MCF 10A (cell line): ENCODE measurements at regions not wholly inside any gene's neighbourhood (a gene's known extent, or its start where the extent isn't known, plus 50 kb on each side); places are given as distances from the start of the nearest gene placed in this dataset.

Source experiments
- BruUV-seq: library from RNA; stranded (reverse); fragments of 400-500 nt; replicated peaks from 2 replicates; lab custom pipeline; 2021; lab: Mats Ljungman, UMichigan
- CTCF ChIA-PET: fragments of 300-600 bp; sonication (Branson Sonifier 250); formaldehyde crosslinking; extraction: SDS; loops from one replicate; lab custom pipeline; 2021; ENCODE audit warnings: antibody characterized with exemption, inconsistent platforms; lab: Yijun Ruan, JAX
- POLR2A ChIA-PET: fragments of 300-600, 350-650 bp; sonication (Branson Sonifier 250); formaldehyde crosslinking; extraction: SDS; loops from one replicate; lab custom pipeline; 2020; ENCODE audit warnings: antibody characterized with exemption, inconsistent platforms; lab: Yijun Ruan, JAX
- DNase-seq: peaks from one replicate; pipeline ENCODE4 v3.0.0-alpha.2; 2018; ENCODE audit not compliant: unreplicated experiment
- H3K27ac Mint-ChIP-seq: one replicate; pipeline ENCODE4 v1.8.0; 2022; ENCODE audit warnings: mild to moderate bottlenecking, low read depth, mixed read lengths; ENCODE audit not compliant: unreplicated experiment
- H3K27me3 Mint-ChIP-seq: one replicate; pipeline ENCODE4 v1.8.0; 2022; ENCODE audit warnings: mixed read lengths; ENCODE audit not compliant: insufficient read depth, unreplicated experiment
- H3K36me3 Mint-ChIP-seq: one replicate; pipeline ENCODE4 v1.8.0; 2022; ENCODE audit warnings: mild to moderate bottlenecking, moderate library complexity, mixed read lengths; ENCODE audit not compliant: insufficient read depth, unreplicated experiment
- H3K4me1 Mint-ChIP-seq: one replicate; pipeline ENCODE4 v1.8.0; 2022; ENCODE audit warnings: mixed read lengths; ENCODE audit not compliant: insufficient read depth, unreplicated experiment
- H3K4me3 Mint-ChIP-seq: one replicate; pipeline ENCODE4 v1.8.0; 2022; ENCODE audit warnings: mild to moderate bottlenecking, moderate library complexity, mixed read lengths; ENCODE audit not compliant: unreplicated experiment
- H3K9me3 Mint-ChIP-seq: one replicate; pipeline ENCODE4 v1.8.0; 2022; ENCODE audit warnings: mixed read lengths; ENCODE audit not compliant: unreplicated experiment
- intact Hi-C: fragments of 100-400 bp; cut with micrococcal nuclease; formaldehyde crosslinking; loops from 2 replicates; pipeline ENCODE4 v1.14.1; 2022
- TF ChIP-seq, protein P1 (sequence below): fragments of 200-600 bp; IDR thresholded peaks from one replicate; pipeline ENCODE4 v1.8.0; 2022; ENCODE audit warnings: antibody characterized with exemption, mild to moderate bottlenecking; ENCODE audit not compliant: unreplicated experiment

DNA sequence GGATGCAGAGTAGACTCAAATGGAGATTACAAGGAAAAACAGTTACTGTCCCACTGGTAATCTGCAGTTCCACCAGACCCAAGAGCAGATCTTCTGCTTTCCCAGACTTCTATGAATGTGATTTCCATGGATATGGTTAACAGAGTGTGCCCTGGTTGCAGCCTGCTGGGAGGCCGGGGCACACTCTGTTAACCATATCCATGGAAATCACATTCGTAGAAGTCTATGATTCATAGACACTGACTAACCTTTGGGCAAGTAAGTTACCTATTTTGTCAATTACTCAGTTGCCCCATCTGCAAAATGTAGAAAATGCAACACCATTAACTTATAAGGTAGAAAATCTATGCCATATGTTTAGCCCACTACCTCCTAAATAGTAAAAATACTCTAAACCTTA is 443.1 kb upstream of the PITX2 start:
- H3K4me1 Mint-ChIP-seq, result no peaks in the 10 kb centered on the region
- no peaks in the 10 kb centered on the region for H3K27me3 Mint-ChIP-seq
- BruUV-seq, result no TSS peak
- no peaks in the 10 kb centered on the region for H3K9me3 Mint-ChIP-seq
- no peak overlapping the region for H3K27ac Mint-ChIP-seq
- ChIA-PET CTCF (interaction anchor here (0.8 kb wide), 1 partner anchor 38 kb away, joined by 3 read pairs; no protein-coding TSS in a partner anchor), POLR2A (no interaction called here)
- intact Hi-C loops, result no loop called here
- no peak overlapping the region for H3K4me3 Mint-ChIP-seq
- H3K36me3 Mint-ChIP-seq, result no peaks in the 10 kb centered on the region
- peak; percentile 19 for DNase-seq
- TF ChIP-seq, protein P1, sequence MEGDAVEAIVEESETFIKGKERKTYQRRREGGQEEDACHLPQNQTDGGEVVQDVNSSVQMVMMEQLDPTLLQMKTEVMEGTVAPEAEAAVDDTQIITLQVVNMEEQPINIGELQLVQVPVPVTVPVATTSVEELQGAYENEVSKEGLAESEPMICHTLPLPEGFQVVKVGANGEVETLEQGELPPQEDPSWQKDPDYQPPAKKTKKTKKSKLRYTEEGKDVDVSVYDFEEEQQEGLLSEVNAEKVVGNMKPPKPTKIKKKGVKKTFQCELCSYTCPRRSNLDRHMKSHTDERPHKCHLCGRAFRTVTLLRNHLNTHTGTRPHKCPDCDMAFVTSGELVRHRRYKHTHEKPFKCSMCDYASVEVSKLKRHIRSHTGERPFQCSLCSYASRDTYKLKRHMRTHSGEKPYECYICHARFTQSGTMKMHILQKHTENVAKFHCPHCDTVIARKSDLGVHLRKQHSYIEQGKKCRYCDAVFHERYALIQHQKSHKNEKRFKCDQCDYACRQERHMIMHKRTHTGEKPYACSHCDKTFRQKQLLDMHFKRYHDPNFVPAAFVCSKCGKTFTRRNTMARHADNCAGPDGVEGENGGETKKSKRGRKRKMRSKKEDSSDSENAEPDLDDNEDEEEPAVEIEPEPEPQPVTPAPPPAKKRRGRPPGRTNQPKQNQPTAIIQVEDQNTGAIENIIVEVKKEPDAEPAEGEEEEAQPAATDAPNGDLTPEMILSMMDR, result no peak

DNA sequence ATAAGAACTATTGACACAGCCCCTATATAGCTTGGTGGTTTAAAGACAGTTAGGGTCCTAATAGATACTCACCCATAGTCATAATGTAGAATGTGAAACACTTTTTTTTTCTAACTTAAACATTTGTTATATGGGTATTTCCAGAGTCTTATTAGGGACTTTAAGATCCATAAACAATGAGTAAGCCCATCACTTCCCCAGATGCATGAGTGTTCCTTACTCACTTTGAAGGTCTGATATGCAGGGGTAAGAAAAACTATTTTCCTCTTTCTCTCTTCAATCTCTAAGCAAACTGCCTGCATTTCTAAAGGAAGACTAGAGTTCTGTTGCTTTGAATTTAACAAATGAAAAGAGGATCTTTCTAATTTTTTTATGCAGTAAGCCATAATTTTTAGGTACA is 443.6 kb upstream of the PITX2 start:
- no TSS peak for BruUV-seq

DNA sequence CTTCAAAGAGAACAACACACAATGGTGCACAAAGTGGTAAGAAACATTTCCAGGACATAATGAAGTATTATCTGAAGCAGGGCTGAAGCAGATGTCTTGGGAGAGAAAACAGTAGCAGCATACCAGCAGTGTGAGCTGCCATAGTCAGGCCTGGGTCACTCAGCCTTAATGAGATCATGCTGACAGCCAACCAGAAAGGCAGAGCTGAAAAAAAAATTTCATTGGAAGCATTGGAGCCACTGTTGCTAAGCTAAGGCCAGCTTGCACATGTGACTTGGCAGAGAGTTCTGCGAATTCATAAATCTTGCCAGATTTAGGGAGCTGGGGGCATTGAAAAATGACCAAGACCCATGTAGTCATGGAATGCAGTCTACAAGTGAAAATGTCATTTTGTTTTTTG is 444.0 kb upstream of the PITX2 start:
- intact Hi-C loops, result no loop called here
- POLR2A ChIA-PET, result no interaction called here
- Mint-ChIP-seq H3K27ac (no peak overlapping the region), H3K9me3 (no peaks in the 10 kb centered on the region), H3K27me3 (no peaks in the 10 kb centered on the region), H3K4me1 (no peaks in the 10 kb centered on the region), H3K4me3 (no peak overlapping the region), H3K36me3 (no peaks in the 10 kb centered on the region)
- CTCF ChIA-PET, result interaction anchor here (0.5 to 0.8 kb wide), 2 partner anchors 22 to 39 kb away, joined by 3 read pairs; no protein-coding TSS in a partner anchor
- BruUV-seq, result no TSS peak
- no peak for DNase-seq
- TF ChIP-seq, protein P1, result no peak

More for the DNA sequence above, 443.6 kb upstream of the PITX2 start:
- Mint-ChIP-seq H3K36me3 (no peaks in the 10 kb centered on the region), H3K4me3 (no peak overlapping the region), H3K27ac (no peak overlapping the region), H3K9me3 (no peaks in the 10 kb centered on the region), H3K27me3 (no peaks in the 10 kb centered on the region), H3K4me1 (no peaks in the 10 kb centered on the region)
- TF ChIP-seq, protein P1, result no peak
- DNase-seq, result peak; percentile 2
- intact Hi-C loops, result no loop called here
- ChIA-PET POLR2A (no interaction called here), CTCF (interaction anchor here (0.8 kb wide), 1 partner anchor 39 kb away, joined by 3 read pairs; no protein-coding TSS in a partner anchor)

DNA sequence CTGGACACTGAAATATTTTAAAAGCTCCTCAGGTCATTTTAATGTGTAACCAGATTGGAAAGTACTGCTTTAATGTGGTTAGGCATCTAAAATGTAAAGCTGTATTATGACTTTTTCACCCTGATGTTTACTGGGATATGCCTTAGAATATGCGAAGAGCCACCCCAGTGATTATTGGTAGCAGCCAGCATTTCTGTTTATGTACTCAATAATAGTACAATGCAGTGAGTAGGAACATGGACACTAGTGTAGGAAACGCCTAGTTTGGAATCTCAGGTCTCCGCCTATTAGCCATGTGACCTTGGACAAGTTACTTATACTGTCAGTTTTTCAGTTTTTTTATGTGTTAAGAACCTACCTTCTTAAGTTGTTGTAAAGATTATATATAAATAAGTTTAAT is 446.0 kb upstream of the PITX2 start:
- ChIA-PET CTCF (no interaction called here), POLR2A (no interaction called here)
- intact Hi-C loops, result no loop called here
- TF ChIP-seq, protein P1, result no peak
- H3K4me3 Mint-ChIP-seq, result no peak overlapping the region
- H3K27ac Mint-ChIP-seq, result no peak overlapping the region
- no TSS peak for BruUV-seq
- H3K9me3 Mint-ChIP-seq, result no peaks in the 10 kb centered on the region
- no peak for DNase-seq
- H3K4me1 Mint-ChIP-seq, result no peaks in the 10 kb centered on the region
- no peaks in the 10 kb centered on the region for H3K36me3 Mint-ChIP-seq
- no peaks in the 10 kb centered on the region for H3K27me3 Mint-ChIP-seq
